ENCODE measurements at regions not wholly inside any gene's neighbourhood (a gene's known extent, or its start where the extent isn't known, plus 50 kb on each side); places are given as distances from the start of the nearest gene placed in this dataset.

DNA sequence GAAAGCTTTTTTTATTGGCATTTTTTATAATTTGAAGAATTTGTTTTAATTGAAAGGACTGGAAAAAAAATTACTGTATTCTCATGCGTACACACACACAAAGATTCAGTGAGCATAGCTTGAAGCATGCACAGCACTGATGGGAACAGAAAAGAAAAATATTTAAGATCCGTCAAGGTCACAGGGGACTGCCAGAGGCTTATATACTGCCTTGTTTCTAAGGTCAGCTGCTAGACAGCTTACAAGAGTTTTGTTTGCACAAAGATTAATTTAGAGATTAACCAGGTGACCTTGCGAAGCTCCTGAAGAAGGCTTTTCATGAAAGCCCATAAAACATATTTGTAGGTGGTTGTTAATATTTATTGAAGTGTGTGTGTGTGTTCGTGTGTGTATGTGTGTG is 396.3 kb downstream of the TRIB2 start:
- TF ChIP-seq SPI1 (IDR thresholded peaks at IDR 0.05; ENCODE audit: borderline replicate concordance, low read depth): no peak
- TF ChIP-seq, protein P1, sequence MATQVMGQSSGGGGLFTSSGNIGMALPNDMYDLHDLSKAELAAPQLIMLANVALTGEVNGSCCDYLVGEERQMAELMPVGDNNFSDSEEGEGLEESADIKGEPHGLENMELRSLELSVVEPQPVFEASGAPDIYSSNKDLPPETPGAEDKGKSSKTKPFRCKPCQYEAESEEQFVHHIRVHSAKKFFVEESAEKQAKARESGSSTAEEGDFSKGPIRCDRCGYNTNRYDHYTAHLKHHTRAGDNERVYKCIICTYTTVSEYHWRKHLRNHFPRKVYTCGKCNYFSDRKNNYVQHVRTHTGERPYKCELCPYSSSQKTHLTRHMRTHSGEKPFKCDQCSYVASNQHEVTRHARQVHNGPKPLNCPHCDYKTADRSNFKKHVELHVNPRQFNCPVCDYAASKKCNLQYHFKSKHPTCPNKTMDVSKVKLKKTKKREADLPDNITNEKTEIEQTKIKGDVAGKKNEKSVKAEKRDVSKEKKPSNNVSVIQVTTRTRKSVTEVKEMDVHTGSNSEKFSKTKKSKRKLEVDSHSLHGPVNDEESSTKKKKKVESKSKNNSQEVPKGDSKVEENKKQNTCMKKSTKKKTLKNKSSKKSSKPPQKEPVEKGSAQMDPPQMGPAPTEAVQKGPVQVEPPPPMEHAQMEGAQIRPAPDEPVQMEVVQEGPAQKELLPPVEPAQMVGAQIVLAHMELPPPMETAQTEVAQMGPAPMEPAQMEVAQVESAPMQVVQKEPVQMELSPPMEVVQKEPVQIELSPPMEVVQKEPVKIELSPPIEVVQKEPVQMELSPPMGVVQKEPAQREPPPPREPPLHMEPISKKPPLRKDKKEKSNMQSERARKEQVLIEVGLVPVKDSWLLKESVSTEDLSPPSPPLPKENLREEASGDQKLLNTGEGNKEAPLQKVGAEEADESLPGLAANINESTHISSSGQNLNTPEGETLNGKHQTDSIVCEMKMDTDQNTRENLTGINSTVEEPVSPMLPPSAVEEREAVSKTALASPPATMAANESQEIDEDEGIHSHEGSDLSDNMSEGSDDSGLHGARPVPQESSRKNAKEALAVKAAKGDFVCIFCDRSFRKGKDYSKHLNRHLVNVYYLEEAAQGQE (IDR thresholded peaks at IDR 0.05; ENCODE audit: insufficient replicate concordance, low read depth): no peak
- TF ChIP-seq GABPA (IDR thresholded peaks at IDR 0.05; ENCODE audit: low read depth): no peak
- TF ChIP-seq, protein P2, sequence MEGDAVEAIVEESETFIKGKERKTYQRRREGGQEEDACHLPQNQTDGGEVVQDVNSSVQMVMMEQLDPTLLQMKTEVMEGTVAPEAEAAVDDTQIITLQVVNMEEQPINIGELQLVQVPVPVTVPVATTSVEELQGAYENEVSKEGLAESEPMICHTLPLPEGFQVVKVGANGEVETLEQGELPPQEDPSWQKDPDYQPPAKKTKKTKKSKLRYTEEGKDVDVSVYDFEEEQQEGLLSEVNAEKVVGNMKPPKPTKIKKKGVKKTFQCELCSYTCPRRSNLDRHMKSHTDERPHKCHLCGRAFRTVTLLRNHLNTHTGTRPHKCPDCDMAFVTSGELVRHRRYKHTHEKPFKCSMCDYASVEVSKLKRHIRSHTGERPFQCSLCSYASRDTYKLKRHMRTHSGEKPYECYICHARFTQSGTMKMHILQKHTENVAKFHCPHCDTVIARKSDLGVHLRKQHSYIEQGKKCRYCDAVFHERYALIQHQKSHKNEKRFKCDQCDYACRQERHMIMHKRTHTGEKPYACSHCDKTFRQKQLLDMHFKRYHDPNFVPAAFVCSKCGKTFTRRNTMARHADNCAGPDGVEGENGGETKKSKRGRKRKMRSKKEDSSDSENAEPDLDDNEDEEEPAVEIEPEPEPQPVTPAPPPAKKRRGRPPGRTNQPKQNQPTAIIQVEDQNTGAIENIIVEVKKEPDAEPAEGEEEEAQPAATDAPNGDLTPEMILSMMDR (IDR thresholded peaks at IDR 0.05; ENCODE audit: insufficient read depth, low read length): no peak
- TF ChIP-seq POLR2AphosphoS5 (IDR thresholded peaks at IDR 0.05; ENCODE audit: low read depth): no peak
- Histone ChIP-seq H3K27me3 (ENCODE audit: insufficient read depth, poor library complexity, severe bottlenecking) (no peaks in the 10 kb centered on the region), H3K27ac (replicated peaks) (no peak overlapping the region), H3K4me3 (replicated peaks; ENCODE audit: insufficient read depth, low read length) (no peak overlapping the region)
- DNase-seq (ENCODE audit: low read depth in 1 of 2, low spot score in 1 of 2): no peak

DNA sequence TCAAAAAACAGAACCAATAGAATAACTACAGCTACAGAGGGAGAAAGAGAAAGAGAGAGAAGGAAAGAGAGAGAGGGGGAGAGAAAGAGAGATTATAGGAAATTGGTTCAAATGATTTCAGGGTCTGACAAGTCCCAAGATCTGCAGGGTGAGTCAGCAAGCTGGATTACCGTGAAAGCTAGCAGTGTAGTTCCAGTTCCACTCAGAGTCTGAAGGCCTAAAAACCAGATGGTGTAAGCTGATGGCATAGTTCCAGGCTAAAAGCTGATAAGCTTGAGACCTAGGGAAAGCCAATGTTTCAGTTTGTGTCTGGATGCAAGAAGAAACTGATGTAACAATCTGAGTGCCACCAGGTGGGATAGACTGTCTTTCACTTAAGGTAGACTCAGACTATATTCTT is 397.7 kb downstream of the TRIB2 start:
- DNase-seq (ENCODE audit: low read depth in 1 of 2, low spot score in 1 of 2): no peak
- H3K4me3 ChIP-seq (replicated peaks; ENCODE audit: insufficient read depth, low read length): no peak overlapping the region
- no peaks in the 10 kb centered on the region for H3K27me3 ChIP-seq (ENCODE audit: insufficient read depth, poor library complexity, severe bottlenecking)
- TF ChIP-seq, protein P2 (IDR thresholded peaks at IDR 0.05; ENCODE audit: insufficient read depth, low read length): no peak
- TF ChIP-seq SPI1 (IDR thresholded peaks at IDR 0.05; ENCODE audit: borderline replicate concordance, low read depth) (no peak), POLR2AphosphoS5 (IDR thresholded peaks at IDR 0.05; ENCODE audit: low read depth) (no peak), GABPA (IDR thresholded peaks at IDR 0.05; ENCODE audit: low read depth) (no peak)
- TF ChIP-seq, protein P1 (IDR thresholded peaks at IDR 0.05; ENCODE audit: insufficient replicate concordance, low read depth): no peak
- H3K27ac ChIP-seq (replicated peaks): no peak overlapping the region

DNA sequence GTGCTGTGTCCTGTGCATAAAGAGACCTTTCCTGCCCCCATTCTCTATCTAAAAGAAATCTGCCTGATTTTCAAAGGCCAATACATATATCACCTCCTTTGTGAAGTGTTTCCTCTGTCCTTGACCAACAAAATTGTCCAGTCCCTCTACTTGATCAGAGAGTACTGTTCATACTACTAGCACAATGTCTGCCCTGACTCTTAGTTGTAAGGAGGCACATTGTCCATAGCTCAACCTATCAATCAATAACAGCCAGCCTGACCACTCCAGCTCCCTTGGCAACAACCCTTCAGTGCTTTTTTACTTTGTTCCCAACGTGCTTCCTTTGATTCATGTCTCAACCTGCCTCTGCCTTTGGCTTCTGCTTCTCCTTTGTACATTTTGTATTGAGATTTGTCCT is 398.9 kb downstream of the TRIB2 start:
- TF ChIP-seq POLR2AphosphoS5 (IDR thresholded peaks at IDR 0.05; ENCODE audit: low read depth) (no peak), GABPA (IDR thresholded peaks at IDR 0.05; ENCODE audit: low read depth) (no peak), SPI1 (IDR thresholded peaks at IDR 0.05; ENCODE audit: borderline replicate concordance, low read depth) (no peak)
- TF ChIP-seq, protein P2 (IDR thresholded peaks at IDR 0.05; ENCODE audit: insufficient read depth, low read length): no peak
- TF ChIP-seq, protein P1 (IDR thresholded peaks at IDR 0.05; ENCODE audit: insufficient replicate concordance, low read depth): no peak

More for the DNA sequence above, 398.9 kb downstream of the TRIB2 start:
- H3K27ac ChIP-seq (replicated peaks): no peak overlapping the region
- no peak for DNase-seq (ENCODE audit: low read depth in 1 of 2, low spot score in 1 of 2)
- no peak overlapping the region for H3K4me3 ChIP-seq (replicated peaks; ENCODE audit: insufficient read depth, low read length)
- H3K27me3 ChIP-seq (ENCODE audit: insufficient read depth, poor library complexity, severe bottlenecking): no peaks in the 10 kb centered on the region
